ENCODE measurements at regions not wholly inside any gene's neighbourhood (a gene's known extent, or its start where the extent isn't known, plus 50 kb on each side); places are given as distances from the start of the nearest gene placed in this dataset.

GRCh38 chr4:170325599-170325998 lies 235.8 kb upstream of the AADAT start:
- ChIA-PET POLR2A (no interaction called here), CTCF (no interaction called here)
- Histone ChIP-seq H3K27me3 (ENCODE audit: control insufficient read depth, insufficient read depth, low read length) (no peaks in the 10 kb centered on the region), H3K27ac (ENCODE audit: low read depth, low read length) (no peak overlapping the region), H3K4me3 (ENCODE audit: low read depth, low read length) (no peak overlapping the region), H3K9me3 (ENCODE audit: control insufficient read depth, insufficient read depth, low read length) (no peaks in the 10 kb centered on the region; the same call in 1 of the 2 replicates)
- TF ChIP-seq, protein P1, sequence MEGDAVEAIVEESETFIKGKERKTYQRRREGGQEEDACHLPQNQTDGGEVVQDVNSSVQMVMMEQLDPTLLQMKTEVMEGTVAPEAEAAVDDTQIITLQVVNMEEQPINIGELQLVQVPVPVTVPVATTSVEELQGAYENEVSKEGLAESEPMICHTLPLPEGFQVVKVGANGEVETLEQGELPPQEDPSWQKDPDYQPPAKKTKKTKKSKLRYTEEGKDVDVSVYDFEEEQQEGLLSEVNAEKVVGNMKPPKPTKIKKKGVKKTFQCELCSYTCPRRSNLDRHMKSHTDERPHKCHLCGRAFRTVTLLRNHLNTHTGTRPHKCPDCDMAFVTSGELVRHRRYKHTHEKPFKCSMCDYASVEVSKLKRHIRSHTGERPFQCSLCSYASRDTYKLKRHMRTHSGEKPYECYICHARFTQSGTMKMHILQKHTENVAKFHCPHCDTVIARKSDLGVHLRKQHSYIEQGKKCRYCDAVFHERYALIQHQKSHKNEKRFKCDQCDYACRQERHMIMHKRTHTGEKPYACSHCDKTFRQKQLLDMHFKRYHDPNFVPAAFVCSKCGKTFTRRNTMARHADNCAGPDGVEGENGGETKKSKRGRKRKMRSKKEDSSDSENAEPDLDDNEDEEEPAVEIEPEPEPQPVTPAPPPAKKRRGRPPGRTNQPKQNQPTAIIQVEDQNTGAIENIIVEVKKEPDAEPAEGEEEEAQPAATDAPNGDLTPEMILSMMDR (IDR thresholded peaks at IDR 0.05; ENCODE audit: low read depth, low read length) = no peak
- no peak for DNase-seq (ENCODE audit: low read depth, low spot score)

- Histone ChIP-seq H3K4me3 (ENCODE audit: low read depth, low read length) (no peak overlapping the region), H3K27me3 (ENCODE audit: control insufficient read depth, insufficient read depth, low read length) (no peaks in the 10 kb centered on the region), H3K9me3 (ENCODE audit: control insufficient read depth, insufficient read depth, low read length) (no peaks in the 10 kb centered on the region), H3K27ac (ENCODE audit: low read depth, low read length) (no peak overlapping the region)
- TF ChIP-seq, protein P1 (IDR thresholded peaks at IDR 0.05; ENCODE audit: low read depth, low read length) = no peak
- no peak for DNase-seq (ENCODE audit: low read depth, low spot score)
- ChIA-PET POLR2A (no interaction called here), CTCF (no interaction called here)
These were observed 233.9 kb upstream of the AADAT start for GRCh38 chr4:170323623-170324022.

DNA sequence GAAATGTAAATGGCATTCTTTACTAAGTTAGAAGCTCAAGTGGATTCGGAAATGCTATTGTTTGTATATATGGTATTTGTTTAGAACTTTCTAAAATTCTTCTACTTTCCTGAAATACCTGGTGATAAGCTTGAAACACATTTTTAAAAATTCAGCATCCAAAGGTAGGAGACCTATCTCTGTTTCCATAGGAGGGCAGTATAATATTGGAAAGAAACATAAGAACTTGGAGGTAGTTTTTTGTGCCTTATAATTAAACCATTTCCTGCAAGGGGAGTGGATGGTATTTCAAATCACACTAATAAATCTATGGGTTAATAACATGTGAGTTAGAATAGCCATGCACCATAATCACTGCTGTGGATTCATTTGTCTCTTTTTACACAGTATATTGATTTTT lies 217.4 kb upstream of the AADAT start:
- POLR2A ChIA-PET = no interaction called here

GRCh38 chr4:170306208-170306607 lies 216.5 kb upstream of the AADAT start:
- no peaks in the 10 kb centered on the region for H3K27me3 ChIP-seq (ENCODE audit: control insufficient read depth, insufficient read depth, low read length)
- POLR2A ChIA-PET = no interaction called here
- H3K9me3 ChIP-seq (ENCODE audit: control insufficient read depth, insufficient read depth, low read length) = no peaks in the 10 kb centered on the region; the same call in 1 of the 2 replicates
- CTCF ChIA-PET = no interaction called here
- TF ChIP-seq, protein P1 (IDR thresholded peaks at IDR 0.05; ENCODE audit: low read depth, low read length) = no peak
- no peak for DNase-seq (ENCODE audit: low read depth, low spot score)
- H3K27ac ChIP-seq (ENCODE audit: low read depth, low read length) = no peak overlapping the region
- no peak overlapping the region for H3K4me3 ChIP-seq (ENCODE audit: low read depth, low read length)

More for the DNA sequence above, 217.4 kb upstream of the AADAT start:
- H3K9me3 ChIP-seq (ENCODE audit: control insufficient read depth, insufficient read depth, low read length) = peaks cover 2% of the 10 kb centered on the region; the same call in 1 of the 2 replicates
- H3K4me3 ChIP-seq (ENCODE audit: low read depth, low read length) = no peak overlapping the region
- no peak for DNase-seq (ENCODE audit: low read depth, low spot score)
- no peaks in the 10 kb centered on the region for H3K27me3 ChIP-seq (ENCODE audit: control insufficient read depth, insufficient read depth, low read length)
- H3K27ac ChIP-seq (ENCODE audit: low read depth, low read length) = no peak overlapping the region
- CTCF ChIA-PET = no interaction called here
- TF ChIP-seq, protein P1 (IDR thresholded peaks at IDR 0.05; ENCODE audit: low read depth, low read length) = no peak

- Histone ChIP-seq H3K9me3 (ENCODE audit: control insufficient read depth, insufficient read depth, low read length) (no peaks in the 10 kb centered on the region), H3K27me3 (ENCODE audit: control insufficient read depth, insufficient read depth, low read length) (no peaks in the 10 kb centered on the region), H3K27ac (ENCODE audit: low read depth, low read length) (no peak overlapping the region), H3K4me3 (ENCODE audit: low read depth, low read length) (no peak overlapping the region)
- ChIA-PET POLR2A (no interaction called here), CTCF (no interaction called here)
- no peak for DNase-seq (ENCODE audit: low read depth, low spot score)
- TF ChIP-seq, protein P1 (IDR thresholded peaks at IDR 0.05; ENCODE audit: low read depth, low read length) = no peak
These were observed 215.9 kb upstream of the AADAT start for GRCh38 chr4:170305627-170306026.
